Gastroesophageal sphincter (tissue), 4 donors: ENCODE measurements at regions not wholly inside any gene's neighbourhood (a gene's known extent, or its start where the extent isn't known, plus 50 kb on each side); places are given as distances from the start of the nearest gene placed in this dataset.

Experiments used
- ATAC-seq: fragments of 150-250 bp; one replicate; pipeline ENCODE4 v1.9.1; 2016; ENCODE audit warnings: mild to moderate bottlenecking, moderate library complexity
- H3K27ac ChIP-seq, 4 donors: fragments of 200-600 bp; sonication (generic) in 3 of 4; 1 replicate in 3 of 4; 2 replicates in 1 of 4; pipeline ENCODE4 v1.5.1; 2016 to 2019
- H3K27me3 ChIP-seq: fragments of 200-600 bp; sonication (generic); one replicate; pipeline ENCODE4 v1.5.1; 2019
- H3K36me3 ChIP-seq, 2 donors: fragments of 200-600 bp; sonication (generic); one replicate each; pipeline ENCODE4 v1.5.1; 2019; ENCODE audit warnings: control low read depth in 1 of 2
- H3K4me1 ChIP-seq, 3 donors: fragments of 200-600 bp; sonication (generic); 1 replicate in 2 of 3; 2 replicates in 1 of 3; pipeline ENCODE4 v1.5.1; 2016 to 2019; ENCODE audit warnings: control low read depth in 2 of 3
- H3K4me3 ChIP-seq, 2 donors: fragments of 200-600 bp; sonication (generic); one replicate each; pipeline ENCODE4 v1.5.1; 2019; ENCODE audit warnings: mild to moderate bottlenecking in 1 of 2, moderate library complexity in 1 of 2
- H3K9me3 ChIP-seq, 3 donors: fragments of 200-600 bp; sonication (generic); one replicate each; pipeline ENCODE4 v1.5.1; 2017 to 2019; ENCODE audit warnings: control low read depth in 2 of 3
- EP300 ChIP-seq: sonication (generic); formaldehyde crosslinking; IDR thresholded peaks from one replicate; pipeline ENCODE4 v1.6.1; 2017; ENCODE audit warnings: antibody characterized with exemption, mild to moderate bottlenecking
- POLR2A ChIP-seq, 2 donors: fragments of 450-650 bp; IDR thresholded peaks; one replicate each; pipeline ENCODE4 v1.6.1; 2017; ENCODE audit warnings: antibody characterized with exemption in 2 of 2, mild to moderate bottlenecking in 2 of 2, moderate library complexity in 1 of 2
- POLR2AphosphoS5 ChIP-seq: sonication (generic); formaldehyde crosslinking; IDR thresholded peaks from one replicate; pipeline ENCODE4 v1.6.1; 2017; ENCODE audit warnings: antibody characterized with exemption
- WGBS, 2 donors: methylation state at CpG; one replicate each; pipeline ENCODE4 v1.1.5; 2018; ENCODE audit warnings: low coverage in 1 of 2; 5-methylcytosine and 5-hydroxymethylcytosine counted together
- TF ChIP-seq, protein P1 (sequence below), 4 experiments: fragments of 200-600 bp in 2 of 4; fragments of 450-650 bp in 2 of 4; sonication (generic) in 1 of 4; IDR thresholded peaks; one replicate each; pipeline ENCODE4 v1.5.1; 2017 to 2019; ENCODE audit warnings: antibody characterized with exemption in 4 of 4, mild to moderate bottlenecking in 2 of 4, moderate library complexity in 2 of 4

DNA sequence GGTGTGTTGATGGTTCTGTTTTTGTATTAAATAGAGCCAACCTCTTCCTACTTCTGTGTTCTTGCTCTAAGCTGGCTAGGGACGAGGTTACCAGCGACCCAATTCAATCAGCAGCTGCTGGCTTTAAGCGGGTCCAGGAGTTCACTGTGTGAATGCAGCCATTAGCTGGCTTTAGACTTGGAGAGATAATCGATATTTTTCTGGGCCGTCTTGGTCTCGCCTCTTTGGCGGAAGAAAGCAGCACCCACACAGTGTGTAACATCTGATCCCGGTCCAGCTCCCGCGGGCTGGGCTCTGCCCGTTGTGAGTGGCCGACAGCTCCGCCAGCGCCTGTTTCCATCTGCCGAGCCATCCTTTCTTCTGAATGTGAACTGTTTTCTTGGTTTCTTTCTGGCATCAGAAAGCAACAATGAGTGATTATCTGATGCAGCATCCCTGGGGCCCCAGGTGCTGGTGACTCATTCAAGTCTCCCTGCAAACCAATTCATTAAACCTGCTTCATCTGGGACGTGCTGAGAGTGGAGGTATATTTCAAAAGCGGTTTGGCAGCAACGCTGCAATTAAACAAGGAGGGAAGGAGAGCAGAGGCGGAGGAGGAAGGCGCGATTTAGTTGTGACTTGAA, 90.8 kb upstream of the IRX4 start:
- Histone ChIP-seq H3K9me3 (peaks cover 0 to 7% (median 0%) of the 10 kb centered on the region in 3 donors), H3K4me1 (no peaks in the 10 kb centered on the region), H3K27me3 (no peaks in the 10 kb centered on the region), H3K27ac (no peak overlapping the region), H3K36me3 (no peaks in the 10 kb centered on the region), H3K4me3 (no peak overlapping the region)
- TF ChIP-seq, protein P1, sequence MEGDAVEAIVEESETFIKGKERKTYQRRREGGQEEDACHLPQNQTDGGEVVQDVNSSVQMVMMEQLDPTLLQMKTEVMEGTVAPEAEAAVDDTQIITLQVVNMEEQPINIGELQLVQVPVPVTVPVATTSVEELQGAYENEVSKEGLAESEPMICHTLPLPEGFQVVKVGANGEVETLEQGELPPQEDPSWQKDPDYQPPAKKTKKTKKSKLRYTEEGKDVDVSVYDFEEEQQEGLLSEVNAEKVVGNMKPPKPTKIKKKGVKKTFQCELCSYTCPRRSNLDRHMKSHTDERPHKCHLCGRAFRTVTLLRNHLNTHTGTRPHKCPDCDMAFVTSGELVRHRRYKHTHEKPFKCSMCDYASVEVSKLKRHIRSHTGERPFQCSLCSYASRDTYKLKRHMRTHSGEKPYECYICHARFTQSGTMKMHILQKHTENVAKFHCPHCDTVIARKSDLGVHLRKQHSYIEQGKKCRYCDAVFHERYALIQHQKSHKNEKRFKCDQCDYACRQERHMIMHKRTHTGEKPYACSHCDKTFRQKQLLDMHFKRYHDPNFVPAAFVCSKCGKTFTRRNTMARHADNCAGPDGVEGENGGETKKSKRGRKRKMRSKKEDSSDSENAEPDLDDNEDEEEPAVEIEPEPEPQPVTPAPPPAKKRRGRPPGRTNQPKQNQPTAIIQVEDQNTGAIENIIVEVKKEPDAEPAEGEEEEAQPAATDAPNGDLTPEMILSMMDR (IDR thresholded peaks at IDR 0.05), result no peak
- TF ChIP-seq POLR2A (IDR thresholded peaks at IDR 0.05) (no peak), POLR2AphosphoS5 (no peak), EP300 (no peak)
- 76 to 89% methylated on average over 4 to 8 of the region's 21 CpGs for WGBS, 2 donors
- ATAC-seq, result no peak

DNA sequence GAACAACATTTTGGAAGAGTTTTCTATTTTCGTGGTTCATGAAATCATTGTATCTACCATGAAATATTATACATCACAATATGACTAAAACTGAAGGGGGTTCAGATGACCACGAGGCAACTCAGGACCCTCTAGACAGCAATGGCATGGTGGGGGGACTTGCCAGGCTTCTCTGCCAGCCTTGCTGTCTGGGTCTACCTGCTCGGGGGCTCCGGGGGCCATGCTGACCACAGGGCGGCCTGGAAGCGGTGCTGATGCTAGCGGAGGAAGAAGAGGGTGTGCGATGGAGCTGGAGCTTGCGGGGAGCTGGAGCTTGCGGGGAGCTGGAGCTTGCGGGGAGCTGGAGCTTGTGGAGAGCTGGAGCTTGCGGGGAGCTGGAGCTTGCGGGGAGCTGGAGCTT, 89.2 kb upstream of the IRX4 start:
- TF ChIP-seq, protein P1 (IDR thresholded peaks at IDR 0.05), result no peak
- no peak for TF ChIP-seq POLR2AphosphoS5
- no peak for TF ChIP-seq EP300
- no peak for TF ChIP-seq POLR2A (IDR thresholded peaks at IDR 0.05)
- Histone ChIP-seq H3K27me3 (no peaks in the 10 kb centered on the region), H3K27ac (no peak overlapping the region), H3K9me3 (peaks cover 0 to under 1% (median 0%) of the 10 kb centered on the region in 3 donors), H3K4me3 (no peak overlapping the region), H3K36me3 (no peaks in the 10 kb centered on the region), H3K4me1 (no peaks in the 10 kb centered on the region)
- no peak for ATAC-seq
- 61 to 63% methylated on average over 2 of the region's 13 CpGs for WGBS, 2 donors

DNA sequence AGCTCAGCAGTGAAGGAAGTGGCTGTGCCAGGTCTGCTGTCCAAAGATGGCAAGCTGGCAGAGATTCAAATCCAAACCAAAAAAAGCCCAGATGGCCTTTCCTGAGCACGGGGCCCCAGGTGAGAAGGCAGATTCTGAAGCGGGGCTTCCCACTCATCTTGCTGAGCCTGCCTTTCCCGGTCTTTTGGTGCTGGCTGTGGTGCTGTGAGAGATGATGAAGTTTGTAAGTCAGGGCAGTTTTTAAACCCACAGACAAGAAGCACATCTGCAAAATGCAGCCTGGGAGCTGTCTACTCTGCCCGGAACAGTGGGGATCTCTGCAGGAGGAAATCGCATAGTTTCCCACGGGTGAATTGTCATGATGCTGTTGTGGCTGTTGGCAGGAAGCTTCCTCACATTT, 85.0 kb upstream of the IRX4 start:
- Histone ChIP-seq H3K4me1 (no peaks in the 10 kb centered on the region), H3K27ac (no peak overlapping the region), H3K9me3 (no peaks in the 10 kb centered on the region), H3K36me3 (no peaks in the 10 kb centered on the region), H3K4me3 (no peak overlapping the region), H3K27me3 (no peaks in the 10 kb centered on the region)
- 10 to 18% methylated on average over 2 to 3 of the region's 6 CpGs for WGBS, 2 donors
- no peak for TF ChIP-seq POLR2AphosphoS5
- TF ChIP-seq POLR2A (IDR thresholded peaks at IDR 0.05), result no peak
- TF ChIP-seq EP300, result no peak
- TF ChIP-seq, protein P1 (IDR thresholded peaks at IDR 0.05), result no peak
- no peak for ATAC-seq

DNA sequence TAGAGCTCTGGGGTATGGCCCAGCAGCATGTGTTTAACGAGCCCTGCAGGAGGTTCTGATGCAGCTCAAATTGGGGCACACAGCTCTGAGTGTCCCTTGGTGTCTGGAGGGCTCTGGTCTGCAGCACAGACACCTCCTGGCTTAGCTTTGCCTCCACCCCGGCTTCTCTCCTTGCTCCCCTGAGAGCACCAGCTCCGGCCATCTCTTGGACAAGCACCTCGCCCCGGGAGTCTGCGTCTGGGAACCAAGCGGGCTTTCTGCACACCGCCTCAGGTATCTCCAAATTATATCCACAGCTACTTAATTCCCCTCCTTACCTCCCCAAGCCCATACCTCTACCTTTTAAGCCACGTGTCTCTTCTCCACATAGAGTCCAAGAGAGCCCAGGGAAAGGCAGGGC, 83.7 kb upstream of the IRX4 start:
- Histone ChIP-seq H3K27me3 (no peaks in the 10 kb centered on the region), H3K9me3 (no peaks in the 10 kb centered on the region), H3K27ac (no peak overlapping the region), H3K4me1 (no peaks in the 10 kb centered on the region), H3K36me3 (no peaks in the 10 kb centered on the region), H3K4me3 (no peak overlapping the region)
- ATAC-seq, result no peak
- 70 to 72% methylated on average over 7 of the region's 9 CpGs for WGBS, 2 donors
- TF ChIP-seq POLR2AphosphoS5 (no peak), EP300 (no peak), POLR2A (IDR thresholded peaks at IDR 0.05) (no peak)
- TF ChIP-seq, protein P1 (IDR thresholded peaks at IDR 0.05), result no peak

DNA sequence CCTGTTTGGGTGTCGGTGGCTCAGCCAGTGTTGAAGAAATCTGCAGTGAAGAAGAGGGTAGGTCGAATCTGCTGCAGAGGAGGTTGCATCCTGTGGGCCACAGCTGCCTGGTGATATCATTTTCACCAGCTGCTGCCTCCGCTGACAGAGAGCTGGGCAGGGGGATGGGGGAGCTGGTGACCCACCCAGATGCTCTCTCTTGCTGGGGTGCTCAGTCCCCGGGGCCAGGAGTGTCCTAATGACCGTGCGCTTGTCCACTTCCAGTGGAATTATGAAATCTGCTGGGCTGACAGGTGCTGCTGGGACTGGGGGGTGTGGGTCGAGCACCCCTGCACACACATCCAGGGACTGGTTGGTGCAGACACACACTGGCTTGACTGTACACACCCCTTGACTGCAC, 83.2 kb upstream of the IRX4 start:
- no peaks in the 10 kb centered on the region for H3K4me1 ChIP-seq
- H3K27me3 ChIP-seq, result no peaks in the 10 kb centered on the region
- no peaks in the 10 kb centered on the region for H3K9me3 ChIP-seq
- no peak overlapping the region for H3K27ac ChIP-seq
- WGBS, 2 donors, result 61% methylated on average over 2 of the region's 7 CpGs; no CpG with 5 or more reads in 1 of the 2 donors
- H3K4me3 ChIP-seq, result no peak overlapping the region
- no peak for TF ChIP-seq POLR2A (IDR thresholded peaks at IDR 0.05)
- TF ChIP-seq EP300, result no peak
- TF ChIP-seq, protein P1 (IDR thresholded peaks at IDR 0.05), result no peak
- TF ChIP-seq POLR2AphosphoS5, result no peak
- no peak for ATAC-seq
- H3K36me3 ChIP-seq, result no peaks in the 10 kb centered on the region
